ENCODE measurements at regions not wholly inside any gene's neighbourhood (a gene's known extent, or its start where the extent isn't known, plus 50 kb on each side); places are given as distances from the start of the nearest gene placed in this dataset.

DNA sequence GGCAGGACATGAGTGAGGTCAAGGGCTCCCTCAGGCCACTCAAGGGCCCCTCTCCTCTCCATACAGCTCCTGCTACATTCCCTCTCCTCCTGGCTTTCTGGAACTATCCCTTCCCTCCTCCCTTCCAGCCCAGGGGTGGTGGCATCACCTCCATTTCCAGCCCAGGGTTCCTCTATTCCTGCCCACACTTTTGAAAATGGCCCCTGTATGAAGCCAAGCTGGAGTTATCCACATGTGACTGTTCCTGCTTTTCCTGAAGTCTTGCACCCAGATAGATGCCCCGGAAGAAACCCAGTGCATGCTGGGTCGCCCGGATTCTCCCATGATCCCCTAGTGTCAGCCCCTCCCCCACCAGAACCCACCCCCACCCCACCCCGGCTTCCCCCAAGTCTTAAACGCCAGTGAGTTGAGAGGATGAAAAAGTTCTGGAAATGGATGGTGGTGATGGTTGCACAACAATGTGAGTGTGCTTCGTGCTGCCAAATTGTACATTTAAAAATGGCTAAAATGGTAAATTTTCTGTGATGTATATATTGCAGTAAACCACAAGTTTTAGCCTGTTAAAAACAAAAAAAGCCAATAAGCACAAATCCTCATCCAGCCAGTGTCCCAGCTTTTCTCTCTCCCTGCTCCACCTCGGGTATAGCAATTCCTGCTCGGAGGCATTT is 136.9 kb downstream of the SCARB1 start:
- ChIA-PET POLR2A (interaction anchor here (0.7 to 2.0 kb wide), 8 partner anchors 14 to 209 kb away, joined by 3 to 6 read pairs (median 4); no protein-coding TSS in a partner anchor), CTCF (interaction anchor here (0.6 to 1.1 kb wide), 3 partner anchors 42 to 408 kb away, joined by 3 read pairs; partner anchors contain the start of gene NCOR2)
- H3K27ac Mint-ChIP-seq (ENCODE audit: low read depth, unreplicated experiment), result no peak overlapping the region
- TF ChIP-seq, protein P1, sequence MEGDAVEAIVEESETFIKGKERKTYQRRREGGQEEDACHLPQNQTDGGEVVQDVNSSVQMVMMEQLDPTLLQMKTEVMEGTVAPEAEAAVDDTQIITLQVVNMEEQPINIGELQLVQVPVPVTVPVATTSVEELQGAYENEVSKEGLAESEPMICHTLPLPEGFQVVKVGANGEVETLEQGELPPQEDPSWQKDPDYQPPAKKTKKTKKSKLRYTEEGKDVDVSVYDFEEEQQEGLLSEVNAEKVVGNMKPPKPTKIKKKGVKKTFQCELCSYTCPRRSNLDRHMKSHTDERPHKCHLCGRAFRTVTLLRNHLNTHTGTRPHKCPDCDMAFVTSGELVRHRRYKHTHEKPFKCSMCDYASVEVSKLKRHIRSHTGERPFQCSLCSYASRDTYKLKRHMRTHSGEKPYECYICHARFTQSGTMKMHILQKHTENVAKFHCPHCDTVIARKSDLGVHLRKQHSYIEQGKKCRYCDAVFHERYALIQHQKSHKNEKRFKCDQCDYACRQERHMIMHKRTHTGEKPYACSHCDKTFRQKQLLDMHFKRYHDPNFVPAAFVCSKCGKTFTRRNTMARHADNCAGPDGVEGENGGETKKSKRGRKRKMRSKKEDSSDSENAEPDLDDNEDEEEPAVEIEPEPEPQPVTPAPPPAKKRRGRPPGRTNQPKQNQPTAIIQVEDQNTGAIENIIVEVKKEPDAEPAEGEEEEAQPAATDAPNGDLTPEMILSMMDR (IDR thresholded peaks at IDR 0.05; ENCODE audit: unreplicated experiment), result no peak
- H3K4me1 Mint-ChIP-seq (ENCODE audit: insufficient read depth, unreplicated experiment), result peaks cover 6% of the 10 kb centered on the region
- no peak overlapping the region for H3K4me3 Mint-ChIP-seq (ENCODE audit: unreplicated experiment)
- intact Hi-C loops (cut with micrococcal nuclease), result no loop called here
- H3K27me3 Mint-ChIP-seq (ENCODE audit: insufficient read depth, unreplicated experiment), result no peaks in the 10 kb centered on the region
- no peak for DNase-seq (ENCODE audit: unreplicated experiment)
- no peaks in the 10 kb centered on the region for H3K36me3 Mint-ChIP-seq (ENCODE audit: insufficient read depth, unreplicated experiment)
- BruUV-seq (replicated peaks), result no TSS peak
- H3K9me3 Mint-ChIP-seq (ENCODE audit: unreplicated experiment), result no peaks in the 10 kb centered on the region

DNA sequence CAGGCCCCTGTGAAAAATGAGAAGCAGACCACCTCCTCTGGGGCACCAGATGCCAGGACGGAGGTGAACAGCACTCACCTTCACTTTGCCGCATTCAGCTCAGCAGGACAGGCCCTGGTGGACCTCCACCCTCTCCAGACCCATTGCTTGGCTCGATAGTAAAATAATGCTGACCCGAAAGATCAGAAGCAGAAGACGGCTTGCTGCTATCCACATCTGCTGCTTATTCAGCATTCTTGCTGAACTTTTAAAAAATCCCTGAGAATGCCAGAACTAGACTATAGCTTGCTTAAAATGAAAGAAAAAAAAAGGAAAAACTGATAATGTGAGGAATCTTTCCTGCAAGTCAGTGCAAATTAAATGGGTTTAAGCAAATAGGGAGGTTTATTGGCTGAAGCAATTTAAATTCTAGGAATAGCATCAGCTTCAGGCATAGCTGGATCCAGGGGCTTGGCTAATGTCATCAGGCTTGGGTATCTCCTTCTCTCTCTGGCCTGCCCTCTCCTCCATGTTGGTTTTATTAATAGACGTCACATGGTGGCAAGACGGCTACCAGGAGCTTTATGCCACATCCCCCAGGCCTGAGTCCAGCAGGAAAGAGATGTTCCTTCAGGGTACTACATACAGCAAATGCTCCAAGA is 137.9 kb downstream of the SCARB1 start:
- H3K4me3 Mint-ChIP-seq (ENCODE audit: unreplicated experiment), result no peak overlapping the region
- H3K27me3 Mint-ChIP-seq (ENCODE audit: insufficient read depth, unreplicated experiment), result no peaks in the 10 kb centered on the region
- H3K27ac Mint-ChIP-seq (ENCODE audit: low read depth, unreplicated experiment), result no peak overlapping the region
- intact Hi-C loops (cut with micrococcal nuclease), result no loop called here
- ChIA-PET POLR2A (interaction anchor here (2.0 kb wide), 1 partner anchor 208 kb away, joined by 6 read pairs; no protein-coding TSS in a partner anchor), CTCF (interaction anchor here (0.6 to 1.1 kb wide), 2 partner anchors 30 to 158 kb away, joined by 3 read pairs; partner anchors contain the start of gene NCOR2)
- DNase-seq (ENCODE audit: unreplicated experiment), result no peak
- no peaks in the 10 kb centered on the region for H3K36me3 Mint-ChIP-seq (ENCODE audit: insufficient read depth, unreplicated experiment)
- H3K4me1 Mint-ChIP-seq (ENCODE audit: insufficient read depth, unreplicated experiment), result peaks cover 13% of the 10 kb centered on the region
- TF ChIP-seq, protein P1 (IDR thresholded peaks at IDR 0.05; ENCODE audit: unreplicated experiment), result no peak
- H3K9me3 Mint-ChIP-seq (ENCODE audit: unreplicated experiment), result no peaks in the 10 kb centered on the region
- no TSS peak for BruUV-seq (replicated peaks)

DNA sequence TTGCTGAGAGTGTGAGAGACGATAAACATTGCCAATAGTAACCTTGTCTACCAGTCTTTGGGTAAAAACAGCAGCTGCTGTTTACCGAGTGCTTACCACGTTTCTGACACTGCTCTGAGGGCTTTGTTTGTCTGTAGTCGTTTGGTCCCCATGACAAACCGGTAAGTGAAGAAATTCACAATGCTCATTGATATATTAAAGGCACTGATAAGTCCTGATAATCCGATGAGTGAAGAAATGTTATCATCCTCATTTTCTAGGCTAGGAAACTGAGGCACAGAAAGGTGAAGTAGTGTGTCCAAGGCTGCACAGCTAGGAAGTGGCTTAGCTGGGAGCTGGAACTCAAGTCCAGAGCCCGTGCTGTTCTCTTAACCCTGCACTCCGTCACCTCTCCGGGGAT is 138.6 kb downstream of the SCARB1 start:
- intact Hi-C loops (cut with micrococcal nuclease), result no loop called here
- no peaks in the 10 kb centered on the region for H3K27me3 Mint-ChIP-seq (ENCODE audit: insufficient read depth, unreplicated experiment)
- no peaks in the 10 kb centered on the region for H3K36me3 Mint-ChIP-seq (ENCODE audit: insufficient read depth, unreplicated experiment)
- DNase-seq (ENCODE audit: unreplicated experiment), result no peak
- no peak overlapping the region for H3K4me3 Mint-ChIP-seq (ENCODE audit: unreplicated experiment)
- H3K27ac Mint-ChIP-seq (ENCODE audit: low read depth, unreplicated experiment), result no peak overlapping the region
- H3K4me1 Mint-ChIP-seq (ENCODE audit: insufficient read depth, unreplicated experiment), result peaks cover 19% of the 10 kb centered on the region
- BruUV-seq (replicated peaks), result no TSS peak
- CTCF ChIA-PET, result interaction anchor here (0.6 to 0.7 kb wide), 2 partner anchors 30 to 55 kb away, joined by 3 read pairs; no protein-coding TSS in a partner anchor
- H3K9me3 Mint-ChIP-seq (ENCODE audit: unreplicated experiment), result no peaks in the 10 kb centered on the region
- POLR2A ChIA-PET, result interaction anchor here (2.0 kb wide), 1 partner anchor 207 kb away, joined by 6 read pairs; no protein-coding TSS in a partner anchor
- TF ChIP-seq, protein P1 (IDR thresholded peaks at IDR 0.05; ENCODE audit: unreplicated experiment), result no peak

DNA sequence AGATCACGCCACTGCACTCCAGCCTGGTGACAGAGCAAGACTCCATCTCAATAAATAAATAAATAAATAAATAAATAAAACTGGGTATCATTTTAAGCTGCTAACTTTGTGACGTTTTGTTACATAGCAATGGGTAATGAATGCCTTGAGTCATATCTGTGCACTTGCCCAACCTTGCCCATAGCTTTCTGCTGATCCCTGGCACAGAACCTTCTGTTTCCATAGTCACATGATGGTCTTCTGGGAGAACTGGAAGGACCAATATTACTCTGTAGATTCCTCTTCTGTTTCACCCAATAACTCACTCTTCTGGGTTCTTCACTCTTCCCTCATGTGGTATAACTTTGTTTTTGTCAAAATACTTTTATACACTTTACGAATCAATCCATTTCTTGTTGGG is 140.8 kb downstream of the SCARB1 start:
- ChIA-PET CTCF (interaction anchor here (0.6 to 0.8 kb wide), 2 partner anchors 44 to 294 kb away, joined by 3 to 4 read pairs; no protein-coding TSS in a partner anchor), POLR2A (interaction anchor here (0.8 to 0.9 kb wide), 2 partner anchors 42 to 214 kb away, joined by 3 read pairs; no protein-coding TSS in a partner anchor)
- TF ChIP-seq, protein P1 (IDR thresholded peaks at IDR 0.05; ENCODE audit: unreplicated experiment), result no peak
- Mint-ChIP-seq H3K9me3 (ENCODE audit: unreplicated experiment) (no peaks in the 10 kb centered on the region), H3K36me3 (ENCODE audit: insufficient read depth, unreplicated experiment) (no peaks in the 10 kb centered on the region), H3K4me3 (ENCODE audit: unreplicated experiment) (no peak overlapping the region), H3K27ac (ENCODE audit: low read depth, unreplicated experiment) (peak overlapping the region; percentile 44), H3K4me1 (ENCODE audit: insufficient read depth, unreplicated experiment) (peaks cover 26% of the 10 kb centered on the region), H3K27me3 (ENCODE audit: insufficient read depth, unreplicated experiment) (no peaks in the 10 kb centered on the region)
- DNase-seq (ENCODE audit: unreplicated experiment), result peak; percentile 37
- BruUV-seq (replicated peaks), result no TSS peak
- intact Hi-C loops (cut with micrococcal nuclease), result no loop called here

Measured in MCF 10A (cell line).